ENCODE measurements at regions not wholly inside any gene's neighbourhood (a gene's known extent, or its start where the extent isn't known, plus 50 kb on each side); places are given as distances from the start of the nearest gene placed in this dataset.

DNA sequence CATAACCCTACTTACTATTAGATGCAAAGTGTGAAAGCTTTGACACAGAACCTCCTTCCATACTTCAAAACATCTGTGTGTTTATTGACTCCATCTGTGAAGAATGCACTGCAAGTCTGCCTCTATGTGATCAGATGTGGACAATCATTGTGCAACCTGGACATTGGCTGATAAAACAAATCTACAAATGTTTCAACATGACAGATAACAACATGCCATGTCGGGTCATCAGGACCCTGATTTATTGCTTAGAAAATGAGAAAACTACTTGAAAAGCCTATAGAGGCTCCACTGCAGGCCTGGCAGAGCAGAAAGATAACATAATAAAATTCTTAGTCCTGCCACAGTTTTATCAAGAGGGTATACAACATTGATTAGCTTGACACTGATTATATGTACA lies 1286.4 kb downstream of the GRIK2 start:
- no peak for DNase-seq

DNA sequence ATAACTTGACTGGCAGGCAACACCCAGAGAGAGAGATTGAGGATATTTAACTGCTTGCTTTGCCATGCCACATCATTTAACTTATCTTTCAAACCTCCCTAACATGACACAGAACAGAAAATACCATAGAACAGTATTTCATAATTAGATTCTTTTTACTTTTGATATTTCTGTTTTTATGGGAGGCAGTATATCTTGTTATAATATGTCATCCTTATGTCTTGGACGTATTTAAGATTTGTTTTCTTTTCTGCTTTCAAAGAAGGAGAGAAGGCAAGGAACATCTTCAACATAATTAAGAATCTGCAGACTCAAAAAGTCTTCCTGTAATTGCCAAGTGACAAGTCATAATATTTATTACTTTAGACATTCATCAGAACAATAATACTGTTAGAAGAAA lies 1283.7 kb downstream of the GRIK2 start:
- DNase-seq, result no peak

GRCh38 chr6:102670735-102671134 lies 1277.2 kb downstream of the GRIK2 start:
- DNase-seq, result no peak

- no peak for DNase-seq
These were observed 1269.3 kb downstream of the GRIK2 start for GRCh38 chr6:102662851-102663250.

- DNase-seq, result no peak
These were observed 1266.8 kb downstream of the GRIK2 start for GRCh38 chr6:102660303-102660702.

GRCh38 chr6:102655823-102656222 lies 1262.3 kb downstream of the GRIK2 start:
- DNase-seq, result no peak

DNA sequence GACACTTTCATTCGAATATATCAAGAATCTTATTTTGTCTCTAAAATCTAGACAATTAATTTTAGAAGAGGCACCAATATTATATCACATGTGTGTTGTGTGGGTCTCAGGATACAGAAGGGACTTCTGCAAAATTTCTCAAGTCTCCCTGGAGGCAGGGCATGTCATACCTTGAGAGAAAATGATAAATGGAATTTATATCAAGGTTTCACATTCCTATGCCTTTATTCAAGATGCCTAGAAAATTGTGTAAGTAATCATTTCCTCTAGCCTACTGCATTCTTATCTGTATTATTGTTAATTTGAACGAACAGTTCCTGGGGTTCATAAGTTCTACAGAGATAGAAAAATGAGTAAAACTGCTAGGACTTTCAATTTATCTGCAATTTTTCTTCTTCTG lies 1247.9 kb downstream of the GRIK2 start:
- DNase-seq, result no peak

DNA sequence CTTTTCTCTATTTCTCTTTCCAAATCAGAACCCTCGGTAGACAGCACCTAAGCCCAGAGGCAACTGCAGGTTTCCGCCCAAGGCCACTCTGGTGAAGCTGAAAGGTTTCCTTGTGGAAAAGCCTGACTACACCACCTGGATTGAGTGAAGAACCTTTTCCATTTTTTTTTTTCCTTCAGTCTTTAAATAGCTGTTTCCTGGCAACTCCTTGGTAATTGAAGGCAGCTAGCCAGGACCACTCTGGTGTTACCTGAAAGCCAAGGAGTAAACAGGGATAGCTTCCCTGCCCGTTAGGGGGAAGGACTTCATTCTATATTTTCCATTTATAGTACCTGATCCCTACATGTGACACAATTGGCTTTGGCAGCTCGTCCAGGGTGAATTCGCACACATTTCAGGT lies 1238.4 kb downstream of the GRIK2 start:
- DNase-seq, result no peak

- no peak for DNase-seq
These were observed 1229.7 kb downstream of the GRIK2 start for GRCh38 chr6:102623201-102623600.

- DNase-seq, result no peak
These were observed 1226.1 kb downstream of the GRIK2 start for GRCh38 chr6:102619585-102619984.

GRCh38 chr6:102582569-102582968 lies 1189.1 kb downstream of the GRIK2 start:
- DNase-seq, result no peak

DNA sequence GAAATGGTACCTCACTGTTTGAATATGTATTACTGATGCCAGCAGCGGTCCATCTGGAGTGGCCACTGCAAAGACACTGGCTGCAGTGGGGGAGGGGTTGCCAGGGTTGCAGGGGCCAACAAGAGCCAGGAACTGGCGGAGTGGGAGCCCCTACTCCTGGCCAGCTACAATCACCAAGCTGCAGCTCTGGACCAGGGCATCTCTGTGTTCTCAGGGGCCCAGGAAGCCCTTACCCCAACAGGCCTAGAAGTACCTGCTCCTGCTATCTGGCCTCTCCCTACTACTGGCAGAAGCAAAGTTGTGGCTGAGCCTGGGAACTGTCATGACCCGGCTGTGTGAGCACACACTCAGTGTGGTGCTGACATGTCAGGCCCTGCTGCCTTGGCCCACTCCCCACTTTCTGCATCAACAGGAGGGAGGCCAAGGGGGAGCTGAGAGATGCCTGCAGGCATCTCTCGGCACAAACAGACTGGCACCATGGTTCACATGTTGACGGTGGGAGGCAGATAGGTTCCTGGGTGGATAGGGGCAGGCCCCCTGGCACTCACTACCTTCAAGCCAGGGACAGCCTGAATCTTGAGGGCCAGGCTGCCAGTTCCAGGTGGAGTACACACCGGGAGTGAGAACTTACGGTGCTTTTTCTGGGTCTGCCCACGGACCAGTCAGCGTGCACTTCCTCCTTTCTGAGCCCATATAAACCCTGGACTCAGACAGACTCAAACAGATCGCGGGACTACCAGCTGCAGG lies 1188.0 kb downstream of the GRIK2 start:
- no peak for DNase-seq

DNA sequence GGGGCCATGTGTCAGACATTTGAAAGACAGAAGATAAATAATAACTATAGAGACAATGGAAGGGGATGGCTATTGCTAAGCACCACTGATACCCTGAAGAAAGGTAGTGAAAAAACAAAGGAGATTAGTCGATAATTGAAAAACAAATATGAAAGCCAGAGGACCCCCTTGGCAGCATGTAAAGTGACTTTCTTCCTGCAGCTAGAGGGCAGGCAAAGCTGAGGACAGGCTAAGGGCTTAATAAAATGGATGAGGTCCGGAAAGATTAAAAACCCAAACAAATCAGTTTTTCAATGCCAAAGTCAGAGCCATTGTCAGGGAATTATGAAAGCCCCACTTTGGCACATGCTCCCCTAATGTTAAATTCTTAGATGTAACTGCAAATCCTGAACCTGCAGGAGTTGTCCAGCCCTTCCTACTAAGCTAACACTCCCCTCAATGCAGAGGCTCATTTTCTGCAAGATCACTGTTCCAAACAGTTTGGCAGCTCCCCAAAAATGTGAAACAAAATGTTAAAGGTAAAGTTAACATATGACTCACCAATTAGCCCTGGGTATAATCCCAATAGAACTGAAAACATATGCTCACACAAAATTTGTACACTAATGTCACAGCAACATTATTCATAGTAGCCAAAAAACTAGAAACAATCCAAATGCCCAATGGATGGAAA lies 1177.9 kb downstream of the GRIK2 start:
- DNase-seq, result no peak

GRCh38 chr6:102562713-102563112 lies 1169.2 kb downstream of the GRIK2 start:
- DNase-seq, result no peak

- no peak for DNase-seq
These were observed 1159.7 kb downstream of the GRIK2 start for GRCh38 chr6:102553214-102553613.

DNA sequence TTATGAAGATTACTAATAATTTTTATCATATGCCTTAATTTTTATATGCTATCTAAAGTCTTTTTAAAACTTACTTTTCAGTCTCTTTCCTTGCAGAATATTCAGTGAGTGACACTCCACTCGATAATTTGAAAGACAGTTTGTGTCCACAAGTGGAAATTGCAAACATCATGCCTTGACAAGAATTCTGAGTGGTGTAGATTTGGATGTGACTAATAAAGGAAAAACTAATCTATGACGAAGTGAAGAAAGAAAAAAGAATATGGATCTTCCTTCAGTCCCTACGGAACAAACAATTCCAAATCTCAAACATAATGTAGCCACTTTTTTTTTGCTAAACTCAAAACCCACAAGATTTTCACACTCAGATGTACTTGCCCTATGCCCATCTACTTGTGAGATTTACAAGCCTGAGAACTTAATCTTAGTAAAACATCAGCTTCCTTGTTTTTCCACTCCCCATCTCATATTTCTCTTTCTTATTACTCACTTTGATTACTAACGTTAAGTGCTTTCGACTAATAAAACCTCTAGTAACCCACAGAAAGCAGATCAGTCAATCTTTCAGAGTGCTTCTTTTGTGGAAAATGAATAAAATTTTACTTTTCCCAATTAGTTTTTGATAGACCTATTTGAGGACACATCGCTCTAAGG lies 1155.8 kb downstream of the GRIK2 start:
- DNase-seq, result no peak

GRCh38 chr6:102525336-102525735 lies 1131.8 kb downstream of the GRIK2 start:
- DNase-seq, result no peak

- no peak for DNase-seq
These were observed 1127.5 kb downstream of the GRIK2 start for GRCh38 chr6:102520966-102521365.

- DNase-seq, result no peak
These were observed 1124.0 kb downstream of the GRIK2 start for GRCh38 chr6:102517506-102517905.

- DNase-seq, result no peak
These were observed 1108.1 kb downstream of the GRIK2 start for GRCh38 chr6:102501615-102502014.

GRCh38 chr6:102494808-102495207 lies 1101.3 kb downstream of the GRIK2 start:
- DNase-seq, result no peak

GRCh38 chr6:102493485-102493884 lies 1100.0 kb downstream of the GRIK2 start:
- no peak for DNase-seq

GRCh38 chr6:102488729-102489128 lies 1095.2 kb downstream of the GRIK2 start:
- no peak for DNase-seq

DNA sequence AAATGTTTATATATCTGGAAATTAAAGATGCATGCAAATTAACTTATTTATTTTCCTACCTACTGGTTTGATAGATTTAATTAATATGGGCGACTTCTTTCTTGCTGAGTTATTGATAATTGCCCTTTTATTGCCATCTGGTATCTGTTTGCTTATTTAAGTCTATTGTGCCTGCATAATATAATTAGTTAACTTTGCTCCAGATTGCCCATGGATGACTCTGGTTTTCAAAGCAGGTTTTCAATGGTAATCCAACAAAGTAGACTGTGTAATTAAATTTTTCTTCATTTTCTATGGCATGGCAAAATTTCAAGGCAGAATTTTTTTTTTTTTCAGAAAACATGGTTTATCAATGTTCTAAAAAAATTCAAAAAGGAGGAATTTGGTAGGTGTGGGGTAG lies 1092.0 kb downstream of the GRIK2 start:
- DNase-seq, result no peak

Measured in NCI-H2227 treated with DMSO at 0.1 percent for 48 hours (cell line).